ENCODE measurements at regions not wholly inside any gene's neighbourhood (a gene's known extent, or its start where the extent isn't known, plus 50 kb on each side); places are given as distances from the start of the nearest gene placed in this dataset.

DNA sequence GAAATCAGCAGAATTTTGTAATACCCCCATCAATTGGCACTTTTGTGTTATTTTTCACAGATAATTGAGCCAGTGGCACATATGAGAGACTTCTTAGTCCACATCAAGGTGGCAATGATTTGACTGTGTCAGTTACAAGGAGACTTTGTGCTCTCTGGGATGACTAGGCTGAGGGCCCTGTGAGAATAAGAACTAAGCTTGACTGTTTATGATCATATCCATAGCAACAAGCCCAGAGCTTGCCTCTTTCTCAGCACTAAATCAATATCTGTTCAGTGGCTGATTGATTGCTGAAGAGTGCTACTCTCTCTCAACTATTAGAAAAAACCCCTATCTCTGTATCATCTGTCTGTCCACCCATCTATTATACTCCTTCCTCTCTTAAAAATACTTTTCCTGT, 185.3 kb upstream of the PLPP4 start:
- no peak for TF ChIP-seq NFATC3 (IDR thresholded peaks at IDR 0.05)
- TF ChIP-seq, protein P1, sequence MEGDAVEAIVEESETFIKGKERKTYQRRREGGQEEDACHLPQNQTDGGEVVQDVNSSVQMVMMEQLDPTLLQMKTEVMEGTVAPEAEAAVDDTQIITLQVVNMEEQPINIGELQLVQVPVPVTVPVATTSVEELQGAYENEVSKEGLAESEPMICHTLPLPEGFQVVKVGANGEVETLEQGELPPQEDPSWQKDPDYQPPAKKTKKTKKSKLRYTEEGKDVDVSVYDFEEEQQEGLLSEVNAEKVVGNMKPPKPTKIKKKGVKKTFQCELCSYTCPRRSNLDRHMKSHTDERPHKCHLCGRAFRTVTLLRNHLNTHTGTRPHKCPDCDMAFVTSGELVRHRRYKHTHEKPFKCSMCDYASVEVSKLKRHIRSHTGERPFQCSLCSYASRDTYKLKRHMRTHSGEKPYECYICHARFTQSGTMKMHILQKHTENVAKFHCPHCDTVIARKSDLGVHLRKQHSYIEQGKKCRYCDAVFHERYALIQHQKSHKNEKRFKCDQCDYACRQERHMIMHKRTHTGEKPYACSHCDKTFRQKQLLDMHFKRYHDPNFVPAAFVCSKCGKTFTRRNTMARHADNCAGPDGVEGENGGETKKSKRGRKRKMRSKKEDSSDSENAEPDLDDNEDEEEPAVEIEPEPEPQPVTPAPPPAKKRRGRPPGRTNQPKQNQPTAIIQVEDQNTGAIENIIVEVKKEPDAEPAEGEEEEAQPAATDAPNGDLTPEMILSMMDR (IDR thresholded peaks at IDR 0.05 in 2 of 3, conservative IDR thresholded peaks at IDR 0.05 in 1 of 3; ENCODE audit: insufficient read depth in 2 of 3, low read depth in 1 of 3, low read length in 3 of 3) = no peak
- TF ChIP-seq PHF20 (IDR thresholded peaks at IDR 0.05; ENCODE audit: partially characterized antibody) = no peak
- TF ChIP-seq POLR2AphosphoS5 (IDR thresholded peaks at IDR 0.05; ENCODE audit: control insufficient read depth, insufficient read depth, low read depth, low read length) = no peak
- TF ChIP-seq XRCC5 (IDR thresholded peaks at IDR 0.05; ENCODE audit: low read depth, low read length) = no peak
- no peak for TF ChIP-seq BACH1 (tag; IDR thresholded peaks at IDR 0.05)
- TF ChIP-seq ZKSCAN1 (IDR thresholded peaks at IDR 0.05; ENCODE audit: low read depth, low read length) = no peak
- TF ChIP-seq EP300 (IDR thresholded peaks at IDR 0.05; ENCODE audit: low read length) = no peak
- no peak for TF ChIP-seq FOXJ3 (CRISPR knock-in tag; IDR thresholded peaks at IDR 0.05)
- TF ChIP-seq SNRNP70 (optimal IDR thresholded peaks at IDR 0.05; ENCODE audit: low read depth, low read length) = no peak
- TF ChIP-seq STAT5B (CRISPR knock-in tag; IDR thresholded peaks at IDR 0.05) = no peak
- TF ChIP-seq, protein P2, sequence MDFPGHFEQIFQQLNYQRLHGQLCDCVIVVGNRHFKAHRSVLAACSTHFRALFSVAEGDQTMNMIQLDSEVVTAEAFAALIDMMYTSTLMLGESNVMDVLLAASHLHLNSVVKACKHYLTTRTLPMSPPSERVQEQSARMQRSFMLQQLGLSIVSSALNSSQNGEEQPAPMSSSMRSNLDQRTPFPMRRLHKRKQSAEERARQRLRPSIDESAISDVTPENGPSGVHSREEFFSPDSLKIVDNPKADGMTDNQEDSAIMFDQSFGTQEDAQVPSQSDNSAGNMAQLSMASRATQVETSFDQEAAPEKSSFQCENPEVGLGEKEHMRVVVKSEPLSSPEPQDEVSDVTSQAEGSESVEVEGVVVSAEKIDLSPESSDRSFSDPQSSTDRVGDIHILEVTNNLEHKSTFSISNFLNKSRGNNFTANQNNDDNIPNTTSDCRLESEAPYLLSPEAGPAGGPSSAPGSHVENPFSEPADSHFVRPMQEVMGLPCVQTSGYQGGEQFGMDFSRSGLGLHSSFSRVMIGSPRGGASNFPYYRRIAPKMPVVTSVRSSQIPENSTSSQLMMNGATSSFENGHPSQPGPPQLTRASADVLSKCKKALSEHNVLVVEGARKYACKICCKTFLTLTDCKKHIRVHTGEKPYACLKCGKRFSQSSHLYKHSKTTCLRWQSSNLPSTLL (IDR thresholded peaks at IDR 0.05) = no peak
